ENCODE measurements at regions not wholly inside any gene's neighbourhood (a gene's known extent, or its start where the extent isn't known, plus 50 kb on each side); places are given as distances from the start of the nearest gene placed in this dataset.

- ChIA-PET POLR2A (no interaction called here), CTCF (ENCODE audit: low intra/inter-chr PET ratio) (no interaction called here)
- intact Hi-C loops (cut with micrococcal nuclease) (no loop called here), in situ Hi-C loops (cut with MboI) (no loop called here)
- Histone ChIP-seq H4K20me1 (replicated peaks; ENCODE audit: control insufficient read depth, insufficient read depth, low read length) (no peaks in the 10 kb centered on the region), H3K9ac (ENCODE audit: insufficient read depth in 1 of 2, low read depth in 2 of 2, low read length in 2 of 2) (no peak overlapping the region), H3K9me3 (replicated peaks; ENCODE audit: control insufficient read depth, insufficient read depth, low read depth, low read length) (no peaks in the 10 kb centered on the region), H3K27me3 (ENCODE audit: control insufficient read depth in 2 of 2, insufficient read depth in 2 of 2, low read length in 2 of 2) (no peaks in the 10 kb centered on the region), H3K4me2 (ENCODE audit: insufficient read depth, low read length) (no peak overlapping the region), H3K36me3 (ENCODE audit: control insufficient read depth, insufficient read depth, low read length) (no peaks in the 10 kb centered on the region), H3K9me1 (ENCODE audit: control insufficient read depth, insufficient read depth, low read length) (no peaks in the 10 kb centered on the region), H2AFZ (ENCODE audit: low read depth, low read length) (no peak overlapping the region), H3K79me2 (ENCODE audit: control insufficient read depth, insufficient read depth, low read length) (no peaks in the 10 kb centered on the region), H3K4me1 (replicated peaks in 1 of 2; ENCODE audit: control insufficient read depth in 2 of 2, insufficient read depth in 2 of 2, low read length in 2 of 2) (no peaks in the 10 kb centered on the region), H3K4me3 (no peak overlapping the region), H3K27ac (ENCODE audit: extremely low read depth, low read depth, low read length) (no peak overlapping the region)
- ATAC-seq (no peak), DNase-seq (ENCODE audit: extremely low read depth in 1 of 4, low spot score in 3 of 4) (no peak), FAIRE-seq (no peak)
- no TSS peak for BruUV-seq (replicated peaks)
- 5% methylated on average over 2 of the region's 2 CpGs for WGBS (ENCODE audit: insufficient coverage, low coverage, missing lambda C conversion rate)
- TF ChIP-seq RBM14 (IDR thresholded peaks at IDR 0.05; ENCODE audit: borderline replicate concordance, insufficient read depth, low read depth, low read length) (no peak), DNMT1 (IDR thresholded peaks at IDR 0.05) (no peak), MBD2 (IDR thresholded peaks at IDR 0.05; ENCODE audit: borderline replicate concordance, low read depth) (no peak), MCM7 (IDR thresholded peaks at IDR 0.05) (no peak), EP300 (IDR thresholded peaks at IDR 0.05; ENCODE audit: low read length) (no peak), NR2C2 (CRISPR knock-in tag; IDR thresholded peaks at IDR 0.05) (no peak), NR2C2 (tag; IDR thresholded peaks at IDR 0.05) (no peak), ZNF507 (tag; conservative IDR thresholded peaks at IDR 0.05) (no peak)
Measured at GRCh38 chr6:85049282-85049681, 284.9 kb upstream of the TBX18 start.

GRCh38 chr6:85047818-85048217 lies 283.4 kb upstream of the TBX18 start:
- Histone ChIP-seq H3K9me3 (replicated peaks; ENCODE audit: control insufficient read depth, insufficient read depth, low read depth, low read length) (no peaks in the 10 kb centered on the region), H3K9me1 (ENCODE audit: control insufficient read depth, insufficient read depth, low read length) (no peaks in the 10 kb centered on the region), H4K20me1 (replicated peaks; ENCODE audit: control insufficient read depth, insufficient read depth, low read length) (no peaks in the 10 kb centered on the region), H3K4me3 (no peak overlapping the region), H3K36me3 (ENCODE audit: control insufficient read depth, insufficient read depth, low read length) (no peaks in the 10 kb centered on the region), H3K9ac (ENCODE audit: insufficient read depth in 1 of 2, low read depth in 2 of 2, low read length in 2 of 2) (no peak overlapping the region), H3K27ac (ENCODE audit: extremely low read depth, low read depth, low read length) (no peak overlapping the region), H3K27me3 (ENCODE audit: control insufficient read depth in 2 of 2, insufficient read depth in 2 of 2, low read length in 2 of 2) (no peaks in the 10 kb centered on the region), H2AFZ (ENCODE audit: low read depth, low read length) (no peak overlapping the region), H3K4me2 (ENCODE audit: insufficient read depth, low read length) (no peak overlapping the region), H3K4me1 (replicated peaks in 1 of 2; ENCODE audit: control insufficient read depth in 2 of 2, insufficient read depth in 2 of 2, low read length in 2 of 2) (no peaks in the 10 kb centered on the region), H3K79me2 (ENCODE audit: control insufficient read depth, insufficient read depth, low read length) (no peaks in the 10 kb centered on the region)
- BruUV-seq (replicated peaks): no TSS peak
- FAIRE-seq (no peak), DNase-seq (ENCODE audit: extremely low read depth in 1 of 4, low spot score in 3 of 4) (no peak), ATAC-seq (no peak)
- in situ Hi-C loops (cut with MboI): no loop called here
- intact Hi-C loops (cut with micrococcal nuclease): no loop called here
- CTCF ChIA-PET (ENCODE audit: low intra/inter-chr PET ratio): no interaction called here
- POLR2A ChIA-PET: interaction anchor here (0.5 kb wide), 1 partner anchor 430 kb away, joined by 3 read pairs; no protein-coding TSS in a partner anchor
- 0% methylated on average over 2 of the region's 2 CpGs for WGBS (ENCODE audit: insufficient coverage, low coverage, missing lambda C conversion rate)
- TF ChIP-seq RBFOX2 (IDR thresholded peaks at IDR 0.05; ENCODE audit: low read depth, low read length) (no peak), ZNF318 (IDR thresholded peaks at IDR 0.05; ENCODE audit: borderline replicate concordance in 1 of 2, low read depth in 1 of 2) (no peak)

Measured in K562 (cell line).